NCI-H2107 (cell line): ENCODE measurements at regions not wholly inside any gene's neighbourhood (a gene's known extent, or its start where the extent isn't known, plus 50 kb on each side); places are given as distances from the start of the nearest gene placed in this dataset.

Source experiments
- DNase-seq: peaks from one replicate; lab custom pipeline; 2025; lab: John Stamatoyannopoulos, UW

GRCh38 chr9:89747596-89747995 lies 142.8 kb downstream of the GADD45G start:
- no peak for DNase-seq

DNA sequence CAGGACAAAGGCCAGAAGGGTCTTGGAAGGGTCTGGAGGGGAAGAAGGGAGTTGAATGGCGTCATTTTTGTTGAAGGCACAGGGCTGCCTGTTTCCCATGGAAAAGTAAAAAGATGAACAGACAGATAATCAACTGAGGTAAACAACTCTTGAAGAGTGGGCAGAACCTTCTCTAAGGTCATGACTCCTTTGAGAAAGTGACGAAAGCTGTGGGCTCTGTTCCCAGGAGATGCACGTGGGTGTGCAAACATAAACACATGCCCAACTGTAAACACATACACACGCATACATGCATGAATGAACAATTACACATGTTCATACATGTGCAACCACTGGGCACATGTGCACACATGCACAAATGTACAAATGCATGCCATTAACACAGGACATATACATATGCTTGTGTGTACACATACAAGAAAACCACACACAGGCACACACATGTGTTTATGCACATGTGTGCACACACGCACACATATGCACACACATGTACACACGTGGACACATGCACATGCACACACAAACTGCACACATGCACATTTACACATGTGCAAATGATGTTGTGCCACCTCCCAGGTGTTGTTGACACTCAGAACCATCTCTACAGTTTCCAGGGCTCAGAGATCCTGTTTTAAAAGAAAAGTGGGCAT lies 143.3 kb downstream of the GADD45G start:
- no peak for DNase-seq

- no peak for DNase-seq
Observed at GRCh38 chr9:89748831-89749499, 144.2 kb downstream of the GADD45G start.

DNA sequence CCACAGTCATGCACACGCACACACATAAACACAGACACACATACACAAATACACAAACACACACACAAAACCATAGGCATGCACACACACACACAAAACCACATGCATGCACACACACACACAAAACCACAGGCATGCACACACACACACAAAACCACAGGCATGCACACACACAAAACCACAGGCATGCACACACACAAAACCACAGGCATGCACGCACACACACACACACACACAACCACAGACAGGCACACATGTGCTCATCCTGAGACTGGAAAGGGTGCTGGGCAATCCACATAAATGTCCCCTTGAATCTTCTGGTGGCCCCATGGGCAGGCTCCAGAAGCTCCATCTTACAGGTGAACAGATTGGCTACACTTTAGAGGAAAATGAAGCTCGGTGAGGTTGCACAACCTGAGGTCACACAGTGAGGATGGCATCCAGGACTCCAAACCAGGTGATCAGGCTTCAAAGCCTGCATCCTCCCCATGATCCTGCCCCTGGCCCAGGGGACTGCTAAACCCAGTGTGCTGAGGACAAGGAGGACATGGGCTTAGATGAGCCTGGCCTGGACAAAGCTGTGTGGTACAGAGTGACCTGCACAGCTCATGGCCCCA lies 144.8 kb downstream of the GADD45G start:
- DNase-seq, result no peak

DNA sequence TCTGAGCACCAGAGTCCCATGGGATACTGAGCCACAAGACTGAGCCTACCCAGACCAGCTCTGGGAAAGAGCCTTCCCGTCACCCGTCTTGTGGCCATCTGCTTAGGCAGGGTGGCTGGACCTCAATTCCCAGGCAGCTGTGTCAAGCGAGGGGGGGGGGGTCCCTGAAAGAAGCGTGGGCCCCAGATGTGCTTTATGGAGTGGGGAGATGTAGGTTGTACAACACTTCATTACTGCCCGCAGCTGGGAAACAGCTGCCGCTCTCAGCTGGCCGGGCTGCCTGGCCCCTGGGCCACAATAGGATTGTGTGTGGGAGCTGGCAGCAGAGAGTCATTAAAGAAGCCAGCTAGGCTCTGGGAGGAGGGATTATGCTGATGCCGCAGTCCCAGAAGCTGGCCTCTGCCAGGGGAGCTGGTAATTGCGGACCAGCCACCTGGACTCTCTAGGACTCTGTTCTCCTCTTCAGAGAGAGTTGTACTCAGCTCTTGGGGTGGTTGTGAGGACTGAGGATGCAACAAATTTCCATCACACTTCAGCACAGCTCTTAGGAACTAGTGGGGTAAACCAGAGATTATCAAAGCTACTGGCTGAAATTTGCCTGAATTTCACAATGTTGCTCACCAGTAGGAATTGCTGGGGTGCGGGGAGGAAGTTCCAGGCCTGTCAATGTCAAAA lies 145.4 kb downstream of the GADD45G start:
- no peak for DNase-seq

DNA sequence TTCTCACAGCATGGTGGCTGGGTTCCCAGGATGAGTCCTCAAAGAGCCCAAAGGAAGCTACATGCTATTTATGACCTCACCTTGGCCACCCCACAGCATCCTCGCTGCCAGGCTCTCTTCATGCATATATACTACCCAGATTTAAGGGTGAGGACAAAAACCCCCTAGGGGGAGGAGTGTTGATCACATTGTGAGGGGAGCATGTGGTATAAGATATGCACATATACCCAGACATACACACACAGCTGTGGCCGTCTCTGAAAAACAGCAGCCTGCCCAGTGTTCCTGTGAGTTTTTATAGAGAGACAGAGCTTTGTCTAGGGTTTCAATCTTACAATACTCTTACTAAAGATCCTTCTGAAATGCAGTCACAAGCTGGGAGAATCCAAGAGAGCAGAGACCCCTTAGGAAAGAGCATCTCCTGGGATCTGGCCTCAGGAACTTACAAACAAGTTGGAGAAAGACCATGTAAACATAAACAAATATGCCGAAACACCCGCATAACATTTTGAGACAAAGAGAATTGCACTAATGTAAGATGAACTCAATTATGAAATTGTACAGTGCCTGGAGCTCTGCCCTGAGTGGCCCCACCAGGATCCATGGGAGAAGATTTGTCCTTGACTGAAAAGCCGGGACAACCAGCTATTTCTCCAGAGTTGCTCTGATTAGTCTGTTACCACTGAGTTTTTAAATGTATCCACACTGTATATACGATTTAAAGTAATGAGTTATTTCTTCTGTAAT lies 146.4 kb downstream of the GADD45G start:
- no peak for DNase-seq

DNA sequence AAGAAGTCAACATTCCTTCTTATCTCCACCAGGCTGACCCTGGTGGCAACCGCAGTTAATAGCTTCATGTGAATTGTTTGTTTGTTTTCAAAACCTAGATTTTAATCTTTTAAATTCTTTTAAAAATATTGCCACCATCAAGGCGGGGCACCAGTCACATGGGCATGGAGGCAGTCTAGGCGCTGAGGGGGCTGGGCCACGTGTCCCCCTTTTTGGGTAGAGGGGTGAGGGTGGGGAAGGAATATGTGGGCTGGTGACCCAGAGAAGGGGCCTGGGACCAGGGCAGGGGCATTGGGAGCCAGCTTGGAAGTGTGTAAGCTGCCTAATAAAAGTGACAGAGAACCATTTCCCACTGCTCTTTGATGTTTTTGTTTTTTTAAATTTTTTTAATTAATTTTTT lies 147.3 kb downstream of the GADD45G start:
- no peak for DNase-seq

DNA sequence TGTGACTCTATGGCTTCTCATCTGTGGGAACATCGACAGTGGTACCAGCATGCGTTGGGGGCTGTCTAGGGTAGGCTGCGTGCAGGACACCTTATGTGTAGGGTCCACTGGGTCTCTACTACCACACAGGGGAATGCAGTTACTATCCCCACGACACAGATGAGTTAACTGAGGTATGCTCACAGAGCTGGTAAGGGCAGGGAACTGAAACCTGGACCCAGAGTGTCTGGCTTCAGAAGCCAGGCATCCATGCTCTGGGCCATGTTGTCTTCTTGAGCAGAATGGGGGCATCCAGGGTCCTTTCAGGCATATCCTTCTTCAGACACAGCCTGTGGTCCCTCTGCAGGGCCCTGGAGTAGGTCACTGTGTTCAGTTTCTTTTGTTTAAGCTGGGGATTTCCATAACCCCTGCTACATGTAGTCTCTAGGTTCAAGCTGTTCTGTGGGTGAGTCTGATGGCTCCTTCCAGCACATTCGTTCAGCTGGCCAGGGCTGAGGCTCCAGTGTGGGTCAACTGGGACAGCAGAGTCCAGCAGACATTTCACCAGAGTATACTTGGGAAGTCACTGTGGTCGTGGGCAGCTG lies 148.8 kb downstream of the GADD45G start:
- no peak for DNase-seq

GRCh38 chr9:89754193-89754592 lies 149.4 kb downstream of the GADD45G start:
- DNase-seq, result no peak

- no peak for DNase-seq
Observed at GRCh38 chr9:89755821-89756220, 151.0 kb downstream of the GADD45G start.

- no peak for DNase-seq
Observed at GRCh38 chr9:89756891-89757537, 152.2 kb downstream of the GADD45G start.

DNA sequence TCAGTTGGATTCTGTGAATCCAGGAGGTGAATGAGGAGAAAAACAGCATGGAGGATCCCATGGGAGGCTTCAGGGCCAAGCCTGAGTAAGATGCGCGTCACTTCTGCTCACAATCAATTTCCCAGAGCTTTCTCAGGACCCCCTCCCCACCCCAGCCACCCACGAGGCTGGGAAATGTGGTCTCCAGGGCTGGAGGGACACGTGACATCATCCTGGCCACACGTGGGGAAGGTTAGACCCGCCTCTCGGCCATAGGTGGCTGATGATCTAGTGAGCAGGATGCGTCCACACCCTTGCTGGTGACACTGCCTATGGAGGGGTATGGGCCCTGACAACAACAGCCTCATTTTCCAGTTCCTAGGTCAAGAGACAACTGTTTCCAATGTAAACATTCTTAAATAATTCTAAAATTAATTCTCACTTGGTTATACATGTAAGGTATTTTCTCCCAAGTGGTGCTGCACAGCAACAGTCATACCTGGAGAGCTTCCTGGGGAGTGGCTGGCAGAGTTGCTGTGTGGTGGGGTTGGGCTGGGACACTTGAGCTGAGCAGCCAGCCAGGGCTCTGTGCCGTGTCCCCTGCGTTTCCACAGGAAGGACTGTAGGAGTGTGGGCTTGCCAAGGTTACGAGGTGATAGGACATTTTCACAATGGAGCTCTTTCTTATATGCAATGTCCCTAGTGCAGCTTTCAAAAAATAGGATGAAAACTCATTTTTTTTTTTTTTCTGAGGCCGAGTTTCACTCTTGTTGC lies 153.1 kb downstream of the GADD45G start:
- no peak for DNase-seq

- DNase-seq, result no peak
Observed at GRCh38 chr9:89759572-89759971, 154.8 kb downstream of the GADD45G start.

DNA sequence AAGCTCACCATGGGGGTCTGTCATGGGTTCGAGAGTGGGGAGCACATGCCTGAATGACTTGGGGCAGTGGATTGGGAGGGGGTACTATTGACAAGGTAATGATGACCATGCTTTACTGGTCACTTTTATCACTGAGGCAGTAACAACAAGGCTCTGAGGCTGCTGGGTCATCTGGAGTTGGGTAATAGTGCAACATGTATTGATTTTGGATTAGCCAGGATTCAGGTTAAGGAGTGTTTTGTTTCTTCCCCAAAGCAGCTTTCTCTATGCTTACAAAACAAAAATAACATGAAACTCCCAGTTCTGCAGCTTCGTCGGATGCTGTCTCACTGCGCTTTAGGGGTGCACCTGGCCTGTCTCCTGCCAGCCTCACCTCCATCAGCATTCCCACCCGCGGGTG lies 155.3 kb downstream of the GADD45G start:
- no peak for DNase-seq

- no peak for DNase-seq
Observed at GRCh38 chr9:89764217-89764616, 159.4 kb downstream of the GADD45G start.

GRCh38 chr9:89765211-89765946 lies 160.6 kb downstream of the GADD45G start:
- no peak for DNase-seq

DNA sequence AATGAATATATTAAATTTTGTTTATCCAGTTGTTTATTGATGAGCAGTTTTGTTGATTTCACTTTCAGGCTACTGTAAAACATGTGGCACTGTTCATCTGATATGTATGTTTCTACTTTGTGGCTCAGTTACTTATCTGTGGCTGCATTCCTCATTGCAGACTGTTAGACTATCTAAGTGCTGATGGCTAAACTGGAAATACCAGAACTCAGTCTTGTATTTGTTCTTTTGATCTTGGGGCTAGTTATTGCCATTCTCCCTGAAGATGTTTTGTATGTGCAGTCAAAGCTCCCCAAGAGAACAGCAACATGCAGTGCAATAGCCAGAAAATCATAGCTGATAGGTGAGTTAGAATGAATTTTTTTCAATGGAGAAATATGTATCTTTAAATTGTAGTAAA lies 162.2 kb downstream of the GADD45G start:
- DNase-seq, result no peak

- no peak for DNase-seq
Observed at GRCh38 chr9:89768051-89768450, 163.2 kb downstream of the GADD45G start.

DNA sequence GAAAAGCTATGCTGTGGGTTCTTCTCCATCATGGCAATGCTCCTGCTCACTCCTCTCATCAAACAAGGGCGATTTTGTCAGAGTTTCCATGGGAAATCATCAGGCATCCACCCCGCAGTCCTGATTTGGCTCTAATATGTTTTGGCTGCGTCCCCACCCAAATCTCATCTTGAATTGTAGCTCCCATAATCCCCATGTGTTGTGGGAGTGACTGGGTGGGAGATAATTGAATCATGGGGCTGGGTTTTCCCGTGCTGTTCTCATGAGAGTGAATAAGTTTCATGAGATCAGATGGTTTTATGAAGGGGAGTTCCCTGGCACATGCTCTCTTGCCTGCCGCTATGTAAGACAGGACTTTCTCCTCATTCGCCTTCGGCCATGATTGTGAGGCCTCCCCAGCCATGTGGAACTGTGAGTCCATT lies 163.8 kb downstream of the GADD45G start:
- no peak for DNase-seq
